ENCODE measurements at regions not wholly inside any gene's neighbourhood (a gene's known extent, or its start where the extent isn't known, plus 50 kb on each side); places are given as distances from the start of the nearest gene placed in this dataset.
"Not testable (repeated sequence)": the region's sequence is repeated elsewhere in the genome, so short reads cannot be mapped to it uniquely, and the experiment has no call there.

DNA sequence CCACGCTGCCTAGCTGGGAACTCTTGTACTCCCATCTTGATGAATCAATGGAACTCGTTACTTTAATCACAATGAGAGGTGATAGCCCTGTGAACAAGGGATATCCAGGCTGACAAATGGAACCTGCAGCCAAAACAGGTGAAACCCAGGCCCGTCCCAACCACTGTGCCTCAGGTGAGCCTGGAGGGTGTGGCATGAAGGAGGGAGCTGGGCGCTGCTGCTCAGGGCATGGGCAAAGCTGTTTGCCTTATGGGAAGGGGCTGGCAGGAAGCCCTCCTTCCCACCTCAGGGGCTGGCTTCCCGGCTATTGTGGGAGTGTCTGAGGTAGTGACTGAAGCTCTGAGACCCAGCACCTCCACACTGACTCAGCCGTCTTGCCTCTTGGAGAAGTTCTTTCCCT, 209.4 kb upstream of the ATP6AP2 start:
- no peak overlapping the region for H3K27ac ChIP-seq
- H3K4me1 ChIP-seq, result no peaks in the 10 kb centered on the region
- WGBS (ENCODE audit: missing lambda C conversion rate), result 68% methylated on average over 5 of the region's 6 CpGs
- no peak for FAIRE-seq
- POLR2A ChIA-PET, result no interaction called here
- H3K4me3 ChIP-seq, result no peak overlapping the region
- no peak for ATAC-seq
- H3K4me2 ChIP-seq, result no peak overlapping the region
- no peak for TF ChIP-seq HOXB5 (CRISPR knock-in tag; IDR thresholded peaks at IDR 0.05)
- TF ChIP-seq, protein P1, sequence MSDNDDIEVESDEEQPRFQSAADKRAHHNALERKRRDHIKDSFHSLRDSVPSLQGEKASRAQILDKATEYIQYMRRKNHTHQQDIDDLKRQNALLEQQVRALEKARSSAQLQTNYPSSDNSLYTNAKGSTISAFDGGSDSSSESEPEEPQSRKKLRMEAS (IDR thresholded peaks at IDR 0.05), result no peak
- TF ChIP-seq EHF (CRISPR knock-in tag; IDR thresholded peaks at IDR 0.05), result no peak
- no peak for TF ChIP-seq CEBPB (IDR thresholded peaks at IDR 0.05)
- no peak for TF ChIP-seq RARB (CRISPR knock-in tag; IDR thresholded peaks at IDR 0.05)
- TF ChIP-seq SREBF2 (IDR thresholded peaks at IDR 0.05), result no peak
- no peak for TF ChIP-seq CTCF (IDR thresholded peaks at IDR 0.05)
- no peak for TF ChIP-seq FOXS1 (CRISPR knock-in tag; IDR thresholded peaks at IDR 0.05)
- no peak for TF ChIP-seq RNF2 (IDR thresholded peaks at IDR 0.05; ENCODE audit: borderline replicate concordance, low read depth)
- no peak for TF ChIP-seq ESRRA (IDR thresholded peaks at IDR 0.05; ENCODE audit: borderline replicate concordance, low read length)
- no peak for TF ChIP-seq NPAS2 (CRISPR knock-in tag; IDR thresholded peaks at IDR 0.05; ENCODE audit: borderline replicate concordance)
- TF ChIP-seq TFCP2L1 (CRISPR knock-in tag; IDR thresholded peaks at IDR 0.05), result no peak
- no peak for TF ChIP-seq ZFP36 (IDR thresholded peaks at IDR 0.05; ENCODE audit: borderline replicate concordance, partially characterized antibody)
- TF ChIP-seq, protein P2, sequence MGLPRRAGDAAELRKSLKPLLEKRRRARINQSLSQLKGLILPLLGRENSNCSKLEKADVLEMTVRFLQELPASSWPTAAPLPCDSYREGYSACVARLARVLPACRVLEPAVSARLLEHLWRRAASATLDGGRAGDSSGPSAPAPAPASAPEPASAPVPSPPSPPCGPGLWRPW (IDR thresholded peaks at IDR 0.05), result no peak
- TF ChIP-seq HDAC2 (IDR thresholded peaks at IDR 0.05), result no peak
- no peak for TF ChIP-seq GATA3 (IDR thresholded peaks at IDR 0.05; ENCODE audit: borderline replicate concordance)
- H3K9me3 ChIP-seq, result no peaks in the 10 kb centered on the region
- CTCF ChIA-PET, result no interaction called here
- no peak for DNase-seq (ENCODE audit: low read depth in 1 of 2, low spot score in 1 of 2)

DNA sequence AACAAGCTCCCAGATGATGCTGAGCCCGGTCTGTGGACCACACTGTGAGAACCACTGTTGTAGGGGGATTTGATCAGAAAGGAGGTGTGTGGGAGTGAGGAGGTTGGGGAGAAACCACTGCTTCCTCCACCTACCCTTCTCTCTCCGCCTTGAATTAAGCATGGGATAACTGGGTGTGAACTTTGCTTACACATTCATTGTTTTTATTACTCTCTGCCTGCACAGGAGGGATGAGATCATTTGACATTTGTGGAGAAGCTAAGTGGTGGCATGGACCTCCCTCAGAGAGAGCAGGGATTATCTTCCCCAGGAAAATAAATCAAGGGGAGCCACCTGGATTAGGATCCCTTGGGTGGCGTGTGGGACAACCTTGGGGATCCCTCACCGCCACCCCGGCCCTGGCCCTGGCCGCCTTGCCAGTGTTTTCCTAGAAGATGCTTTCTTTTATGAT, 212.1 kb upstream of the ATP6AP2 start:
- no peak overlapping the region for H3K4me3 ChIP-seq
- WGBS (ENCODE audit: missing lambda C conversion rate), result 58% methylated on average over 6 of the region's 6 CpGs
- no peaks in the 10 kb centered on the region for H3K4me1 ChIP-seq
- ChIA-PET CTCF (no interaction called here), POLR2A (no interaction called here)
- ATAC-seq (no peak), FAIRE-seq (no peak), DNase-seq (ENCODE audit: low read depth in 1 of 2, low spot score in 1 of 2) (no peak)
- TF ChIP-seq EHF (CRISPR knock-in tag; IDR thresholded peaks at IDR 0.05), result no peak
- TF ChIP-seq, protein P3, sequence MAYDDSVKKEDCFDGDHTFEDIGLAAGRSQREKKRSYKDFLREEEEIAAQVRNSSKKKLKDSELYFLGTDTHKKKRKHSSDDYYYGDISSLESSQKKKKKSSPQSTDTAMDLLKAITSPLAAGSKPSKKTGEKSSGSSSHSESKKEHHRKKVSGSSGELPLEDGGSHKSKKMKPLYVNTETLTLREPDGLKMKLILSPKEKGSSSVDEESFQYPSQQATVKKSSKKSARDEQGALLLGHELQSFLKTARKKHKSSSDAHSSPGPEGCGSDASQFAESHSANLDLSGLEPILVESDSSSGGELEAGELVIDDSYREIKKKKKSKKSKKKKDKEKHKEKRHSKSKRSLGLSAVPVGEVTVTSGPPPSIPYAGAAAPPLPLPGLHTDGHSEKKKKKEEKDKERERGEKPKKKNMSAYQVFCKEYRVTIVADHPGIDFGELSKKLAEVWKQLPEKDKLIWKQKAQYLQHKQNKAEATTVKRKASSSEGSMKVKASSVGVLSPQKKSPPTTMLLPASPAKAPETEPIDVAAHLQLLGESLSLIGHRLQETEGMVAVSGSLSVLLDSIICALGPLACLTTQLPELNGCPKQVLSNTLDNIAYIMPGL (CRISPR knock-in tag; IDR thresholded peaks at IDR 0.05; ENCODE audit: borderline replicate concordance), result no peak
- TF ChIP-seq HOXA7 (CRISPR knock-in tag; IDR thresholded peaks at IDR 0.05), result no peak
- TF ChIP-seq NFE2L2 (conservative IDR thresholded peaks at IDR 0.05; ENCODE audit: low read length), result no peak
- H3K9me3 ChIP-seq, result no peaks in the 10 kb centered on the region
- no peak overlapping the region for H3K27ac ChIP-seq
- no peak overlapping the region for H3K4me2 ChIP-seq

DNA sequence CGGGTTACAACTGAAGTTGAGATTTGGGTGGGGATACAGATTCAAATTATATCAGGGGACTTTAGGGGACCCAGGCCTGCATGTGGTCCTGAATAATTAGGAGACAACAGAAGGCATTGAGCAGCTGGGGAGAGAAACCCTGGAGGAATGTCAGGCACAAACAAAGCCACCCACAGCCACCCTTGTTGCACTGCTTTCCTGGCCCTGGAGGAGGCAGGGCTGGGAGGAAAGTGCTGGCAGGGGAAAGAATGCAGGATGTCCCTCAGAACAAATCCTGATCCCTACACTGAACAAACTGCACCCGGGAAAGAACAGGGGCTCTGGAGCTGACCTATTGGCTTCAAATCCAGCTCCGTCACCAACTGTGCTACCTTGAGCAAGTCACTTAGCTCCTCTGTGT, 214.1 kb upstream of the ATP6AP2 start:
- ChIA-PET CTCF (no interaction called here), POLR2A (no interaction called here)
- H3K4me3 ChIP-seq, result no peak overlapping the region
- DNase-seq (ENCODE audit: low read depth in 1 of 2, low spot score in 1 of 2) (no peak), ATAC-seq (no peak), FAIRE-seq (no peak)
- H3K4me2 ChIP-seq, result no peak overlapping the region
- no peak for TF ChIP-seq EHMT2 (IDR thresholded peaks at IDR 0.05; ENCODE audit: low read depth)
- no peak for TF ChIP-seq ZC3H11A (IDR thresholded peaks at IDR 0.05)
- no peak for TF ChIP-seq KDM5A (IDR thresholded peaks at IDR 0.05)
- no peak for TF ChIP-seq EHF (CRISPR knock-in tag; IDR thresholded peaks at IDR 0.05)
- TF ChIP-seq CHD2 (IDR thresholded peaks at IDR 0.05; ENCODE audit: low read length, partially characterized antibody), result no peak
- no peak for TF ChIP-seq HDAC2 (IDR thresholded peaks at IDR 0.05)
- no peak for TF ChIP-seq POLR2AphosphoS2 (conservative IDR thresholded peaks at IDR 0.05; ENCODE audit: low read length)
- no peak for TF ChIP-seq GATA3 (IDR thresholded peaks at IDR 0.05; ENCODE audit: borderline replicate concordance)
- no peak for TF ChIP-seq POLR2A (IDR thresholded peaks at IDR 0.05; ENCODE audit: low read length)
- TF ChIP-seq KDM1A (IDR thresholded peaks at IDR 0.05; ENCODE audit: low read depth), result no peak
- TF ChIP-seq, protein P3 (CRISPR knock-in tag; IDR thresholded peaks at IDR 0.05; ENCODE audit: borderline replicate concordance), result no peak
- no peak overlapping the region for H3K27ac ChIP-seq
- H3K4me1 ChIP-seq, result no peaks in the 10 kb centered on the region
- H3K9me3 ChIP-seq, result no peaks in the 10 kb centered on the region
- 66% methylated on average over 3 of the region's 3 CpGs for WGBS (ENCODE audit: missing lambda C conversion rate)

DNA sequence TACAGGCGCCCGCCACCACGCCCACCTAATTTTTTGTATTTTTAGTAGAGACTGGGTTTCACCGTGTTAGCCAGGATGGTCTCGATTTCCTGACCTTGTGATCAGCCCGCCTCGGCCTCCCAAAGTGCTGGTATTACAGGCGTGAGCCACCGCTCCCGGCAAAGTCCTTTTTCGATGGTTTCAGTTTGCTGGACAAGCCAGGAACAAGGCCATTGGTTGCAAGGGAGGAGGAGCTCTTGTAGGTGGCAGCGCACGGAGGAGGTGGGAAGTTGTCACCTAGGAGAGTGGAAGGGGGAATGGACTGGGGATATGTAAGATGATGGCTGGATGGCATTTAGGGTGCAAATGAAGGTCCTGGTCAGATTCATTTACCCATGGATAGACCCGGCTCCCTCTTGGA, 218.5 kb upstream of the ATP6AP2 start:
- ATAC-seq (peak; percentile 62 to 70; a peak in 4 of 6 replicates), DNase-seq (ENCODE audit: low read depth in 1 of 2, low spot score in 1 of 2) (peak in 1 of 2 experiments; percentile 13)
- POLR2A ChIA-PET, FAIRE-seq, H3K27ac ChIP-seq, CTCF ChIA-PET, H3K9me3 ChIP-seq, H3K4me1 ChIP-seq: not testable (repeated sequence)
- WGBS (ENCODE audit: missing lambda C conversion rate), result 31% methylated on average over 14 of the region's 14 CpGs
- Histone ChIP-seq H3K4me2 (peak overlapping the region; percentile 37; the same call in 2 of the 3 replicates), H3K4me3 (peak overlapping the region; percentile 30; the same call in 1 of the 3 replicates)
